DMS53 treated with DMSO at 0.1 percent for 48 hours (cell line): ENCODE measurements at regions not wholly inside any gene's neighbourhood (a gene's known extent, or its start where the extent isn't known, plus 50 kb on each side); places are given as distances from the start of the nearest gene placed in this dataset.

Source experiments
- DNase-seq: peaks from one replicate; lab custom pipeline; 2025; ENCODE audit not compliant: unreplicated experiment; lab: John Stamatoyannopoulos, UW

- DNase-seq = no peak
Observed at GRCh38 chr14:31965071-31965734, 111.9 kb upstream of the ARHGAP5 start.

- DNase-seq = no peak
Observed at GRCh38 chr14:31965735-31966598, 111.1 kb upstream of the ARHGAP5 start.

GRCh38 chr14:31966896-31967668, 110.0 kb upstream of the ARHGAP5 start:
- no peak for DNase-seq

GRCh38 chr14:31967669-31967975, 109.5 kb upstream of the ARHGAP5 start:
- DNase-seq = no peak

GRCh38 chr14:31968107-31968810, 108.8 kb upstream of the ARHGAP5 start:
- no peak for DNase-seq

GRCh38 chr14:31968956-31969698, 108.0 kb upstream of the ARHGAP5 start:
- no peak for DNase-seq

GRCh38 chr14:31969699-31970240, 107.3 kb upstream of the ARHGAP5 start:
- DNase-seq = no peak

GRCh38 chr14:31970744-31971143, 106.4 kb upstream of the ARHGAP5 start:
- DNase-seq = no peak

- no peak for DNase-seq
Observed at GRCh38 chr14:31971612-31972011, 105.5 kb upstream of the ARHGAP5 start.

GRCh38 chr14:31977001-31977556, 100.0 kb upstream of the ARHGAP5 start:
- no peak for DNase-seq

GRCh38 chr14:31978423-31978822, 98.7 kb upstream of the ARHGAP5 start:
- no peak for DNase-seq

- DNase-seq = no peak
Observed at GRCh38 chr14:31982642-31983041, 94.5 kb upstream of the ARHGAP5 start.

GRCh38 chr14:31986405-31986804, 90.7 kb upstream of the ARHGAP5 start:
- no peak for DNase-seq

GRCh38 chr14:31987721-31988120, 89.4 kb upstream of the ARHGAP5 start:
- DNase-seq = no peak

GRCh38 chr14:31988244-31988643, 88.9 kb upstream of the ARHGAP5 start:
- DNase-seq = no peak

- DNase-seq = no peak
Observed at GRCh38 chr14:31990183-31990857, 86.8 kb upstream of the ARHGAP5 start.

- no peak for DNase-seq
Observed at GRCh38 chr14:31990926-31991572, 86.1 kb upstream of the ARHGAP5 start.

GRCh38 chr14:31992011-31992447, 85.1 kb upstream of the ARHGAP5 start:
- no peak for DNase-seq

- DNase-seq = no peak
Observed at GRCh38 chr14:31993521-31993951, 83.6 kb upstream of the ARHGAP5 start.
